Mucosa of rectum (tissue), 2 donors: ENCODE measurements at regions not wholly inside any gene's neighbourhood (a gene's known extent, or its start where the extent isn't known, plus 50 kb on each side); places are given as distances from the start of the nearest gene placed in this dataset.
"Not testable (repeated sequence)": the region's sequence is repeated elsewhere in the genome, so short reads cannot be mapped to it uniquely, and the experiment has no call there.

Source experiments
- H3K27ac ChIP-seq, 2 donors: one replicate each; pipeline ENCODE4 v1.7.0; 2013; ENCODE audit warnings: inconsistent platforms in 2 of 2, low read depth in 2 of 2, low read length in 2 of 2
- H3K27me3 ChIP-seq, 2 donors: one replicate each; pipeline ENCODE4 v1.7.0; 2013; ENCODE audit warnings: low read length in 2 of 2; ENCODE audit not compliant: control insufficient read depth in 2 of 2, insufficient read depth in 2 of 2
- H3K36me3 ChIP-seq, 2 donors: one replicate each; pipeline ENCODE4 v1.7.0; 2013; ENCODE audit warnings: low read length in 2 of 2; ENCODE audit not compliant: control insufficient read depth in 2 of 2, insufficient read depth in 2 of 2
- H3K4me1 ChIP-seq, 2 donors: one replicate each; pipeline ENCODE4 v1.7.0; 2013; ENCODE audit warnings: low read length in 2 of 2, mild to moderate bottlenecking in 1 of 2; ENCODE audit not compliant: control insufficient read depth in 2 of 2, insufficient read depth in 2 of 2
- H3K4me3 ChIP-seq, 2 donors: one replicate each; pipeline ENCODE4 v1.7.0; 2013; ENCODE audit warnings: low read length in 2 of 2
- H3K9ac ChIP-seq, 2 donors: one replicate each; pipeline ENCODE4 v1.7.0; 2013; ENCODE audit warnings: low read length in 2 of 2, low read depth in 1 of 2, mild to moderate bottlenecking in 1 of 2
- H3K9me3 ChIP-seq, 2 donors: one replicate each; pipeline ENCODE4 v1.7.0; 2013; ENCODE audit warnings: low read length in 2 of 2; ENCODE audit not compliant: control insufficient read depth in 2 of 2
- donor health status: healthy.
- donor health status: Normal muscosa, but diverticular disease.

- Histone ChIP-seq H3K27me3 (no peaks in the 10 kb centered on the region), H3K27ac (no peak overlapping the region), H3K4me3 (no peak overlapping the region), H3K4me1 (no peaks in the 10 kb centered on the region), H3K9ac (no peak overlapping the region), H3K36me3 (no peaks in the 10 kb centered on the region), H3K9me3 (no peaks in the 10 kb centered on the region)
Measured at GRCh38 chr4:33086331-33086925, 2366.3 kb downstream of the PCDH7 start.

- no peak overlapping the region for H3K9ac ChIP-seq
- no peaks in the 10 kb centered on the region for H3K4me1 ChIP-seq
- H3K27me3 ChIP-seq = no peaks in the 10 kb centered on the region
- H3K4me3 ChIP-seq = no peak overlapping the region
- H3K27ac ChIP-seq = no peak overlapping the region
- no peaks in the 10 kb centered on the region for H3K9me3 ChIP-seq
- no peaks in the 10 kb centered on the region for H3K36me3 ChIP-seq
Measured at GRCh38 chr4:33088713-33089112, 2368.5 kb downstream of the PCDH7 start.

- no peak overlapping the region for H3K27ac ChIP-seq
Measured at GRCh38 chr4:33090910-33091309, 2370.7 kb downstream of the PCDH7 start.

GRCh38 chr4:33091961-33092360, 2371.8 kb downstream of the PCDH7 start:
- Histone ChIP-seq H3K4me3 (no peak overlapping the region), H3K9me3 (no peaks in the 10 kb centered on the region), H3K4me1 (no peaks in the 10 kb centered on the region), H3K9ac (no peak overlapping the region), H3K36me3 (no peaks in the 10 kb centered on the region), H3K27ac (no peak overlapping the region), H3K27me3 (no peaks in the 10 kb centered on the region)

More at GRCh38 chr4:33090910-33091309, 2370.7 kb downstream of the PCDH7 start:
- Histone ChIP-seq H3K4me1 (no peaks in the 10 kb centered on the region), H3K27me3 (no peaks in the 10 kb centered on the region), H3K9ac (no peak overlapping the region), H3K9me3 (no peaks in the 10 kb centered on the region), H3K36me3 (no peaks in the 10 kb centered on the region), H3K4me3 (no peak overlapping the region)

GRCh38 chr4:33104273-33104672, 2384.1 kb downstream of the PCDH7 start:
- H3K9ac ChIP-seq = no peak overlapping the region
- no peak overlapping the region for H3K4me3 ChIP-seq
- no peaks in the 10 kb centered on the region for H3K4me1 ChIP-seq

GRCh38 chr4:33107814-33108213, 2387.6 kb downstream of the PCDH7 start:
- Histone ChIP-seq H3K4me3 (no peak overlapping the region), H3K36me3 (no peaks in the 10 kb centered on the region), H3K4me1 (no peaks in the 10 kb centered on the region), H3K27me3 (no peaks in the 10 kb centered on the region), H3K27ac (no peak overlapping the region), H3K9ac (no peak overlapping the region), H3K9me3 (no peaks in the 10 kb centered on the region)

More at GRCh38 chr4:33104273-33104672, 2384.1 kb downstream of the PCDH7 start:
- no peaks in the 10 kb centered on the region for H3K36me3 ChIP-seq
- H3K27me3 ChIP-seq = no peaks in the 10 kb centered on the region
- H3K27ac ChIP-seq = no peak overlapping the region
- H3K9me3 ChIP-seq = no peaks in the 10 kb centered on the region

- no peak overlapping the region for H3K4me3 ChIP-seq
- no peak overlapping the region for H3K9ac ChIP-seq
- no peaks in the 10 kb centered on the region for H3K27me3 ChIP-seq
- H3K9me3 ChIP-seq = no peaks in the 10 kb centered on the region
- H3K4me1 ChIP-seq = no peaks in the 10 kb centered on the region
- no peaks in the 10 kb centered on the region for H3K36me3 ChIP-seq
- no peak overlapping the region for H3K27ac ChIP-seq
Measured at GRCh38 chr4:33111117-33111516, 2390.9 kb downstream of the PCDH7 start.

GRCh38 chr4:33116871-33117270, 2396.7 kb downstream of the PCDH7 start:
- Histone ChIP-seq H3K4me1 (no peaks in the 10 kb centered on the region), H3K27ac (no peak overlapping the region), H3K9me3 (no peaks in the 10 kb centered on the region), H3K27me3 (no peaks in the 10 kb centered on the region), H3K36me3 (no peaks in the 10 kb centered on the region), H3K9ac (no peak overlapping the region), H3K4me3 (no peak overlapping the region)

- Histone ChIP-seq H3K27me3 (no peaks in the 10 kb centered on the region), H3K27ac (no peak overlapping the region), H3K4me3 (no peak overlapping the region), H3K4me1 (no peaks in the 10 kb centered on the region), H3K9me3 (no peaks in the 10 kb centered on the region), H3K9ac (no peak overlapping the region), H3K36me3 (no peaks in the 10 kb centered on the region)
Measured at GRCh38 chr4:33126002-33126401, 2405.8 kb downstream of the PCDH7 start.

GRCh38 chr4:33130662-33131061, 2410.5 kb downstream of the PCDH7 start:
- not testable (repeated sequence) for H3K4me3 ChIP-seq, H3K27ac ChIP-seq

GRCh38 chr4:33133723-33134122, 2413.6 kb downstream of the PCDH7 start:
- H3K4me3 ChIP-seq = no peak overlapping the region
- no peaks in the 10 kb centered on the region for H3K27me3 ChIP-seq
- H3K36me3 ChIP-seq = no peaks in the 10 kb centered on the region
- peaks cover 0 to 2% of the 10 kb centered on the region in 2 donors for H3K9me3 ChIP-seq
- no peak overlapping the region for H3K27ac ChIP-seq
- no peaks in the 10 kb centered on the region for H3K4me1 ChIP-seq
- H3K9ac ChIP-seq = no peak overlapping the region

More at GRCh38 chr4:33130662-33131061, 2410.5 kb downstream of the PCDH7 start:
- not testable (repeated sequence) for H3K27me3 ChIP-seq, H3K4me1 ChIP-seq, H3K36me3 ChIP-seq, H3K9me3 ChIP-seq, H3K9ac ChIP-seq
